ENCODE measurements at regions not wholly inside any gene's neighbourhood (a gene's known extent, or its start where the extent isn't known, plus 50 kb on each side); places are given as distances from the start of the nearest gene placed in this dataset.
A peak's percentile ranks its signal among the peaks of the same experiment; 100 is the strongest.

GRCh38 chr14:22333422-22334274 is 255.4 kb downstream of the DAD1 start (continued):
- no peak for TF ChIP-seq CEBPB (IDR thresholded peaks at IDR 0.05; ENCODE audit: borderline replicate concordance, low read depth, low read length)
- no peak for TF ChIP-seq BRCA1 (CRISPR knock-in tag; IDR thresholded peaks at IDR 0.05)
- TF ChIP-seq IRF9 (CRISPR knock-in tag; IDR thresholded peaks at IDR 0.05; ENCODE audit: borderline replicate concordance), result no peak
- no peak for TF ChIP-seq DMAP1 (CRISPR knock-in tag; IDR thresholded peaks at IDR 0.05)
- no peak for TF ChIP-seq ZSCAN22 (CRISPR knock-in tag; IDR thresholded peaks at IDR 0.05)
- no peak for TF ChIP-seq ZKSCAN5 (CRISPR knock-in tag; IDR thresholded peaks at IDR 0.05)
- TF ChIP-seq HMGXB3 (CRISPR knock-in tag; IDR thresholded peaks at IDR 0.05; ENCODE audit: borderline replicate concordance), result no peak
- TF ChIP-seq POLR2A (IDR thresholded peaks at IDR 0.05; ENCODE audit: insufficient read depth in 1 of 2, low read depth in 2 of 2, low read length in 2 of 2), result no peak
- TF ChIP-seq HOXA3 (CRISPR knock-in tag; IDR thresholded peaks at IDR 0.05), result no peak
- TF ChIP-seq ZNF616 (CRISPR knock-in tag; IDR thresholded peaks at IDR 0.05; ENCODE audit: low read depth), result no peak
- TF ChIP-seq ZNF296 (CRISPR knock-in tag; conservative IDR thresholded peaks at IDR 0.05), result no peak
- no peak for TF ChIP-seq HMGA1 (CRISPR knock-in tag; conservative IDR thresholded peaks at IDR 0.05)
- TF ChIP-seq ZNF17 (CRISPR knock-in tag; IDR thresholded peaks at IDR 0.05), result no peak
- no peak for TF ChIP-seq SATB2 (CRISPR knock-in tag; IDR thresholded peaks at IDR 0.05)
- TF ChIP-seq JUNB (CRISPR knock-in tag; IDR thresholded peaks at IDR 0.05; ENCODE audit: borderline replicate concordance), result peak; percentile 100
- TF ChIP-seq MYC (CRISPR knock-in tag; IDR thresholded peaks at IDR 0.05; ENCODE audit: borderline replicate concordance), result no peak
- TF ChIP-seq LBX2 (CRISPR knock-in tag; IDR thresholded peaks at IDR 0.05; ENCODE audit: borderline replicate concordance), result no peak
- TF ChIP-seq KDM3A (CRISPR knock-in tag; IDR thresholded peaks at IDR 0.05; ENCODE audit: low read depth), result 0 out of 2 replicates have a peak, but pooled peaks have one; percentile 2
- no peak for TF ChIP-seq ZFP1 (CRISPR knock-in tag; IDR thresholded peaks at IDR 0.05)
- TF ChIP-seq ZNF644 (CRISPR knock-in tag; IDR thresholded peaks at IDR 0.05; ENCODE audit: low read depth), result no peak
- peak; percentile 50; the same call in 1 of the 2 replicates for TF ChIP-seq ZBTB25 (CRISPR knock-in tag; IDR thresholded peaks at IDR 0.05)
- no peak for TF ChIP-seq SMC3 (IDR thresholded peaks at IDR 0.05; ENCODE audit: low read length)
- no peak for TF ChIP-seq HNRNPH1 (optimal IDR thresholded peaks at IDR 0.05; ENCODE audit: low read depth, low read length)
- no peak for TF ChIP-seq SP1 (IDR thresholded peaks at IDR 0.05)
- TF ChIP-seq SP1 (CRISPR knock-in tag; IDR thresholded peaks at IDR 0.05), result no peak
- TF ChIP-seq NCOA5 (CRISPR knock-in tag; IDR thresholded peaks at IDR 0.05), result no peak
- TF ChIP-seq RFX1 (IDR thresholded peaks at IDR 0.05), result no peak

Data from HepG2 (cell line).